CD1c-positive myeloid dendritic cell (primary cell): ENCODE measurements at regions not wholly inside any gene's neighbourhood (a gene's known extent, or its start where the extent isn't known, plus 50 kb on each side); places are given as distances from the start of the nearest gene placed in this dataset.
A peak's percentile ranks its signal among the peaks of the same experiment; 100 is the strongest.

Source experiments
- DNase-seq: peaks from one replicate; pipeline ENCODE4 v3.0.0-alpha.2; 2016; ENCODE audit errors: extremely low spot score

- no peak for DNase-seq
These were observed 87.7 kb downstream of the MACIR start for GRCh38 chr5:103346162-103346748.

DNA sequence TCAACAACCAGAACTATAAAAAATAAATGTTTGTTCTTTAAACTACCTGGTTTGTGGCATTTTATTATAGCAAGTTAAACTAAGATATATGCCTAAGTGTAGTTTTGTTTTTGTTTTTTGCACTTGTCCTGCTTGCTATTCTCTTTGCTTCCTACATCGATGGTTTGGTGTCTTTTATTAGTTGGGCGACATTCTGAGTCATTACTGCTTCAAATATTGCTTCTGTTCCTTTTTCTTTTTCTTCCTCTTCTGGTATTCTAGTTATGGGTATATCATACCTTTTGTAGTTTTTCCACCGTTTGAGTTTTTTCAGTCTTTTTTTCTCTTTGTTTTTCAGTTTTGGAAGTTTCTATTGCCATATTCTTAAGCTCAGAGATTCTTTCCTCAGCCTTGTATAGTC lies 86.9 kb downstream of the MACIR start:
- DNase-seq, result peak; percentile 3

DNA sequence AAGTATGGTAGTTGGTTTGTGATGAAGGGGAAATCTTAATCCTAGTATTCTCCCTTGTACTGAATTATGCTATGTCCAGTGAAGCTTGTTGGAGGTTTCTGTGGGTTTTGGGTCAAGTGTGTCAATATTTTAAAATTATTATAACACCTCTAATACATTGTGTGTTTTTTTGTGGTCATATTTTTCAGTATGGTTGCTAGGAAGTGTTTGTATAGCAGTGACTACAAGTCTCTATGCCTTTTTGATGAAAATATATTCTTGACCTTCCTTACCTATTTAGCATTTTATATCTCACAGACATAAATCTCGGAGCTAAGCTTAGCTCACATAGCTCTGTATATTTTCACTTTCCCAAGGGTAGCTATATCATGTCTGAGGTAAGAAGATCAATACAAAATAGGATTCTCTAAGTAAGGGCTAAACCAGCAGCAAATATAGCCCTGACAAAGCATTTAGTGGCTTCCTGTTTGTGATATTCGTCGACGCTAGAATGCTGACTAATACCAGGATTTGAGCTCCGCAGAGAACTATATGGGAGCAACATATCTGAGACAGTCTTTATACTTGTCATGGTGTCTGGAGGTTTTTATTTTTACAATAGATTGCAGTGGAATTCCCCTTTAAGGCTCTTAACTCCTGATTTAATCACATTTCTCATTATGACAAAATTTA lies 82.3 kb downstream of the MACIR start:
- DNase-seq, result peak; percentile 22

- DNase-seq, result no peak
These were observed 81.6 kb downstream of the MACIR start for GRCh38 chr5:103340132-103340531.

- no peak for DNase-seq
These were observed 78.4 kb downstream of the MACIR start for GRCh38 chr5:103336941-103337340.

DNA sequence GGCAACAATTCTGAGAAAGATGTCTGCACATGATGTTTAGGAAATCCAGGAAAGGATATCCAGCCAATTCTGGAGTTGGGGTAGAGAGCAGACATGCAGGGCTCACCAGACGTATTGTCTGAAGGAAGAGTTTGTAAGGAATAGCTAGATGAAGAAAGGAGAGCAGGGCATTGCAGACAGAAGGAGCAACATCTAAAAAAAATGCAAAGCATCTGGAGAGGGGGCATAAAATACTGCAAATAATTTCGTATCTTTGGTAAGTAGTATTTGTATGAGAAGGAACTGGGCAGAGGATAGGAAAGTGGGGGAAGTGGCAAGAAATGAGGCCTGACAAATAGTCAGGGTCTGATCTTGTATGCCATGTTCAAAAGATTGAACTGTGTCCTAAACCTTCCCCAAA lies 74.8 kb downstream of the MACIR start:
- DNase-seq, result no peak

DNA sequence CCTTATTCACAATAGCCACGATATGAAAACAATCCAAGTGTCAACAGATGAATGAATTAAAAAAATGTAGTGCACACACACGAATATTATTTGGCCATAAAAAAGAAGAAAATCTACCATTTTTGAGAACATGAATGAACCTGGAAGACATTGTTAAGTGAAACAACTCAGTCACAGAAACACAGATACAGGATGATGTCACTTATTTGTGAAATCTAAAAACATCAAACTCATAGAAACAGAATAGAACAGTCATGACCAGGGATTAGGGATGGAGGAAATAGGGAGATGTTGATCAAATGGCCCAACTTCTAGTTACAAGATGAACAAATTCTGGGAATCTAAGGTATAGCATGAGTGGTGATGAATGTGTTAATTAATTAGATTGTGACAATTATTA lies 72.3 kb downstream of the MACIR start:
- no peak for DNase-seq
